ENCODE measurements at regions not wholly inside any gene's neighbourhood (a gene's known extent, or its start where the extent isn't known, plus 50 kb on each side); places are given as distances from the start of the nearest gene placed in this dataset.
"Not testable (repeated sequence)": the region's sequence is repeated elsewhere in the genome, so short reads cannot be mapped to it uniquely, and the experiment has no call there.

DNA sequence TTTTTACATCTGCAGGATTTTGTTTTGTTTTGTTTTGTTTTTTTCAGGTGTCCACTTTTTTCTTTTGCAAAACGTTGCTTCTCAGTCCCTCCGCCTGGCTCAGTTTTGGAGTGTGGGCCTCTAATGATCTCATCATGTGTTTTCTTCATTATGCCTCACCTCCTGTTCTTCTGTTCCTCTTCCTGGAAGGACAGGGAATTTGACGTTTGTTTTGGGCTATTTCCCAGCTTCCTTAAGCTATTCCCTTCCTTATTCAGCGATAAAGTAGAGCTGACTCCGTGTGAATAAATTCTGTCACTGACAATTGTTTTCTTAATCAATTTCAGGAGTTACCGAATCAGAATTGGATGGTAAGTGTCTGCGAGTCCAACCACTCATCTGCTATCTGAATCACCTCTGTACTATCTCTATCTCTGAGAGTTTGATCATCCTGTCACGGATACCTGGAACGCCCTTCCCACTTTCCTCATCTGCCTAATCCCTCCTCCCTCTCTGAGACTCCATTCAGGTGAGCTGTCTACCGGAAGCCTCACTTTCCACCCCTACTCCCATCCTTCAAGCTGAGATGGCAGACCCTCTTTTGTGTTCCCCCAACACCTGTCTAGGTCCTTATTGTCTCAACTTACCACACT, 218.4 kb downstream of the GATA3 start:
- no peaks in the 10 kb centered on the region for H3K4me1 ChIP-seq (ENCODE audit: insufficient read depth, low read length)
- no peaks in the 10 kb centered on the region for H3K9me3 ChIP-seq (ENCODE audit: low read depth, low read length)
- H3K27me3 ChIP-seq (ENCODE audit: insufficient read depth, low read length): no peaks in the 10 kb centered on the region
- no peak overlapping the region for H3K4me3 ChIP-seq (ENCODE audit: low read length)

DNA sequence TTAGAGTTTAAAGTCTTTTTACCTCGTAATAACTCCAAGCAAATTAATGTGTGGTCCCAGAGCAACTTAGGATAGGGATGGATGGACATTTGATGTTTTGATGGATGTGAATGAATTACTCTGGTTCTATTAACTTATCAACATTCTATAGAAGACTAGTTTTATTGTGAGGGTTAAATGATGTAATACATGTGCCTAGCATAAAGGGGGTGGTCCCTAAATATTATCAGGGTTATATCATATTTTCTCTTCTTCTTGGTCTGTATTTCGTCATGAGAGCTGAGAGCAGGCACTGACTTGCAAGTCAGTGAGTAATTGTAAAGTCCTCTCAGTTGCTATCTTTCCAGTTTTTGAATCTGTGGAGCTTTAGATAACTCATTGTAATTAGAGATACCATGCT, 219.3 kb downstream of the GATA3 start:
- Histone ChIP-seq H3K4me3 (ENCODE audit: low read length) (no peak overlapping the region), H3K27me3 (ENCODE audit: insufficient read depth, low read length) (no peaks in the 10 kb centered on the region), H3K4me1 (ENCODE audit: insufficient read depth, low read length) (no peaks in the 10 kb centered on the region), H3K9me3 (ENCODE audit: low read depth, low read length) (no peaks in the 10 kb centered on the region)

DNA sequence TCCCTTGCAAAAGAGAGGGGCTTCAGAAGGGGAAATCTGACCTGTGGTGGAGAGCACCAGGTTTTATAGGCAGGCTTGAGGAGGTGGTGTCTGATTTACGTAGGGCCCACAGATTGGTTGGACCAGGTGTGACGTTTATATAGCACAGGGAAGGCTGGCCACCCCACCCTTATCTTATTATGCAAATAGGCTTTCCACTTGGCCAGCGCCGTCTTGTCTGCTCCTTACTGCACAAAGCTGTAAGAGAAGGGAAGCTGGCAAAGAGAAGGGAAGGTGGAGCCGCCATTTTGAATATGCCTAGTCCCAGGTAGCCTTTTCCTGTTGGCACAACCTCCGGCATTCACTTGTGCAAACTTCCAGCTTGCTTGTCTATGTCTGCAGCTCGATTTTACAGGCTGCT, 221.4 kb downstream of the GATA3 start:
- H3K4me3 ChIP-seq (ENCODE audit: low read length): no peak overlapping the region
- H3K9me3 ChIP-seq (ENCODE audit: low read depth, low read length): no peaks in the 10 kb centered on the region
- H3K4me1 ChIP-seq (ENCODE audit: insufficient read depth, low read length): no peaks in the 10 kb centered on the region
- no peaks in the 10 kb centered on the region for H3K27me3 ChIP-seq (ENCODE audit: insufficient read depth, low read length)

DNA sequence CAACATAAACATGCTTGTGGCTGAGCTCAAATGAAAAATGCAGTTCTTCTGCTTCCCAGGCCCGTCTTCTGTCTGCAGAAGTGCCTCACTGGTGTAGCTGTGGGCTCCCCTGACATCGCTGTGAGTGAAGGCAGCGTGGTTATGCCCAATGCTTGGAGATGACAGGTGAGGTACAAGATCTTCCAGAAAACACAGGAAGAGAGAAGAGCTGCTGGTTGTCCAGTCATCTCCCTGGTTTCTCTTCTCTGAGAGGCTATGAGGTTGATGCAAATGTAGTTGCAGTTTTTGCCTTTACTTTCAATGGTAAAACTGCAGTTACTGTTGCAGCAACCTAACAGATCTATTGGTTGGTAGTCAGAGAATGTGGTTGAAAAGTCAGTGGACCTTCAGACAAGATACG, 223.6 kb downstream of the GATA3 start:
- no peaks in the 10 kb centered on the region for H3K9me3 ChIP-seq (ENCODE audit: low read depth, low read length)
- no peaks in the 10 kb centered on the region for H3K4me1 ChIP-seq (ENCODE audit: insufficient read depth, low read length)
- no peak overlapping the region for H3K4me3 ChIP-seq (ENCODE audit: low read length)
- no peaks in the 10 kb centered on the region for H3K27me3 ChIP-seq (ENCODE audit: insufficient read depth, low read length)

DNA sequence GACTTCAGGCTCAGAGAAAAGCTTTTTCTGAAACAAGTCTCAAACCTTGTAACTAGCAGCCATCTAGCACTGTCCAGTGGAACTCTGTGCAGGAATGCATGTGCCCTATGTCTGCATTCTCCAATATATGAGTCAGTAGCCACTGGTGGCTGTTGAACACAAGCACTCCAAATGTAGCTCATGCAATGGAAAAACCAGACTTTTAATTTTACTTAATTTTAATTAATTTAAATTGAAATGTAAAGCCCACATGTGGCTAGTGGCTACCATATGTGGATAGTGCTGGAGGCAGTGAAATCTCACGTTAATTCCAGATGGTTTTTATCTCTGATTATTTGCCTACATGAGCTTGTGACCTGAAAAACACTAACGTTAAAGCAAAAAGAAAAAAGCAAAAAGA, 225.1 kb downstream of the GATA3 start:
- Histone ChIP-seq H3K4me1 (ENCODE audit: insufficient read depth, low read length) (no peaks in the 10 kb centered on the region), H3K4me3 (ENCODE audit: low read length) (no peak overlapping the region), H3K27me3 (ENCODE audit: insufficient read depth, low read length) (no peaks in the 10 kb centered on the region), H3K9me3 (ENCODE audit: low read depth, low read length) (no peaks in the 10 kb centered on the region)

DNA sequence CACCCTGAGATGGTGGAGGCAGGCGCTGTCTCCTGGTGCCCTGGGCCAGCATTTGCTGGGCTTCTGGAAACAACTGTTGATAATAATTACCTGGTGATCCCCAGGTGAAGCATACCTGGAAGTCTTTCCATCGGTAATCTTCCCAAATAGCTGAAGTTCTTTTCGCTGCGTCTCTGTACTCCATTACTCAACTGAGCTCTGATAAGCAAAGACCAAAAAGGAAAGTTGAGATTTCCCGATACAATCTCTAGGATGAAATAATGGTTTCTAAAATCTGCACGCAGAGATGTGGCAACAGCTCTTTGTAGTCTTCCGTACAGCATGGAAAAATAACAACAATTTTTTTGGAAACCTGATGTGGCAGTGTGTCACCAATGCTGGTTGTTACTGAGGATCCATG, 226.5 kb downstream of the GATA3 start:
- Histone ChIP-seq H3K9me3 (ENCODE audit: low read depth, low read length) (no peaks in the 10 kb centered on the region), H3K4me1 (ENCODE audit: insufficient read depth, low read length) (no peaks in the 10 kb centered on the region), H3K4me3 (ENCODE audit: low read length) (no peak overlapping the region), H3K27me3 (ENCODE audit: insufficient read depth, low read length) (no peaks in the 10 kb centered on the region)

DNA sequence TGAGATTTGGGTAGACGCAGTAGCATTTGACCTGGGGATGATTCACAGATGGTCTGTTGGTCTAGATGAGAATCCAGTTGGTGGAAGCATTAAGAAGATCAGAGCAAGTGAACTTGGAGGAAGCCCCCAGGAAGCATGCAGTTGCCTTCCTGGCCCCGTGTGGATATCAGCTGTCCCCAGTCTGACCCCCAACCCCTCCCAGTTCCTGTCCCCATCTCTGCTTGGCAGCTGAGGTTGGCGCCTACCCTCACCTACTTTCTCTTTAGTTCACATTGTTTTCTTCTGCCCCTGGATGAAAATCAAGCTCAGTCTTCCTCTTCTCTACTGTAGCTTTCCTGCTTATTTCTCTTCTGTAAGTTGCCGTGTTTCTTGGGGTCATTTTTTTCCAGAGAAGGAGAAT, 227.9 kb downstream of the GATA3 start:
- Histone ChIP-seq H3K4me3 (ENCODE audit: low read length) (no peak overlapping the region), H3K27me3 (ENCODE audit: insufficient read depth, low read length) (no peaks in the 10 kb centered on the region), H3K9me3 (ENCODE audit: low read depth, low read length) (no peaks in the 10 kb centered on the region), H3K4me1 (ENCODE audit: insufficient read depth, low read length) (no peaks in the 10 kb centered on the region)

DNA sequence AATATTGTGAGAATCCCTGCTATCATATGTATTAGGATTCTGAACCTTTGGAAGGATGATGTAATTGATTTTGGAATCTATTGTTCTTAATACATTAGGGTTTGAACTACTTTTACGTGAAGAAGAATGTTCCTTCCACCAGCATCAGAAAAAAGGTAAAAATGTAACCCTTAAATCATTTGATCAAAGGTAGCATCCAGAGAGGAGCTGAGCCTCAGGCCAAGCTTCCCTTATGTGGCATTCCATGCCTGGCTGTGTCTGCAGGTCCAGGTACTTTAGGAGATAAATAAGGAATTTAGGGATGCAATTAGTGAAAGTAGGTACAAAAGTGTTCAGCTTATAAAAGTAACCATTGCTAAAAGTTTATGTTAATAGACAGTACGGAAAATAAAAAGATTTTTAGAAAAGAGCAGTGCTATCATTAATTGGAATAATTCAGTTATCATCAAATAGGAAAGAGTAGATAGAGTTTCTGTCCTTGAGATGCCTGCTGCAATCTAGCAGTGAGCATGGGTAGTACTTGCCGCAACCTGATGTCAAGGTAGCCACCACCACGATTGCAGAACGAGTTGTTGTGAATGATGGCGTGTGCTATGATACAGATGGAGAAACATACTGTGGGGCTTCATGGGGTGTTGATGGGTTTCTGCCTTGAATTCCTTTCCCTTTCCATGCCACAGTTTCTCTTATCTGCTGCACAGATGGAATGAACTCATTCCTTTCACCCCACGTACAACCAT, 228.8 kb downstream of the GATA3 start:
- Histone ChIP-seq H3K9me3 (ENCODE audit: low read depth, low read length) (no peaks in the 10 kb centered on the region), H3K27me3 (ENCODE audit: insufficient read depth, low read length) (no peaks in the 10 kb centered on the region), H3K4me3 (ENCODE audit: low read length) (no peak overlapping the region), H3K4me1 (ENCODE audit: insufficient read depth, low read length) (no peaks in the 10 kb centered on the region)

DNA sequence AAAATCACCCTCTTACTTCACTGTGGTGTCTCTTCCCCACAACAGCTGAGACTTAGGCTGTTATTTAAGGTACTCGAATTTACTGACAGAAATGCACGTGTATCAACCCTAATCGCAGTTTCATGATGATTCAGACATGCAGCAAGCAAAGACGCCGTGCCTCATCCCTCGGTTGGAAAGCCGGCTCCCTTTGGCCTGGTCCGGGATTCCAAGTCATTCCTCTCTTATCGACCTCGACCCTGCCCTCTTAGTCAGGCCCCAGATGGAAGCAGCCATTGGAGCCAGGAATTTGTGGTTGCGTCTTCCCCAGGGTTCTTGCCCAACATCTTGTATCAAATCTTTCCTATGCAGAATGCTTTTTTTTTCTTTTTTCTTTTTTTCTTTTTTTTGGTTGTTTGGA, 229.5 kb downstream of the GATA3 start:
- Histone ChIP-seq H3K9me3 (ENCODE audit: low read depth, low read length) (no peaks in the 10 kb centered on the region), H3K4me1 (ENCODE audit: insufficient read depth, low read length) (no peaks in the 10 kb centered on the region), H3K27me3 (ENCODE audit: insufficient read depth, low read length) (no peaks in the 10 kb centered on the region), H3K4me3 (ENCODE audit: low read length) (no peak overlapping the region)

- not testable (repeated sequence) for H3K27me3 ChIP-seq (ENCODE audit: insufficient read depth, low read length); H3K4me1 ChIP-seq (ENCODE audit: insufficient read depth, low read length); H3K9me3 ChIP-seq (ENCODE audit: low read depth, low read length); H3K4me3 ChIP-seq (ENCODE audit: low read length)
These were observed 231.5 kb downstream of the GATA3 start for GRCh38 chr10:8285970-8286369.

GRCh38 chr10:8288600-8288999, 234.1 kb downstream of the GATA3 start:
- Histone ChIP-seq H3K4me3 (ENCODE audit: low read length) (no peak overlapping the region), H3K27me3 (ENCODE audit: insufficient read depth, low read length) (no peaks in the 10 kb centered on the region), H3K4me1 (ENCODE audit: insufficient read depth, low read length) (no peaks in the 10 kb centered on the region), H3K9me3 (ENCODE audit: low read depth, low read length) (no peaks in the 10 kb centered on the region)

DNA sequence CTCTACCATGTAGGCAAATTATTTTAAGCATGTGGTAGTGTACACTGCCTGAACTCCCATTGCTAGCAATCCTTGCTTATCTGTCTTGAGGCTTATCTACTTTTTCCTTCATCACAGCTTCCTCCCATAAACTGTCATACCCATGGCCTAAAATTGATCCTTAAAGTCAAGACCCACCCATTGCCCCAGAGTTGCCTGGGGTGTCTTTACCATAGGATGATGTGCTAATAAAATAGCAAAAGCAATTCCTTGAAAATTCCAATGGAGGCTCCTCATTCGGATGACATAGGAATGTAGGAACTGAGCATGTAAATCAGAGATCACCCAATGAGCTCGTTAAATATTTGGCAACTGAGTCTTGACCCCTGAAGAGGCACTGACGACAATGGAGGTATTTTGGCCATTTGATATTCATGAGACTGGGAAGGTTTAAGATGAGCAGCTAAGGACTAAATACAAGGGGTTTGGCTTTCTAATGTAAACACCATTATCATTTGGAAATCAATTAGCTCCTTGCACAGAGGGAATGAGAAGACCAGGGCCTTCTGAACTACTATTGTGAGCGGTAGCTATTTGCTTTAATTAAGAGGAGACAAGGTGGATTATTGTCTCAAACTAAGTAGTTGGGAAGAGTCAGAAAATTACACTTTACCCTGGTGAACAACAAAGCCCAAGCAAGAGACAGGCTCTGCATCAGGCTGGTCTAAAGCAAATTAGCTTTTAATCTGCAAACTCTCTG, 234.9 kb downstream of the GATA3 start:
- no peak overlapping the region for H3K4me3 ChIP-seq (ENCODE audit: low read length)
- no peaks in the 10 kb centered on the region for H3K27me3 ChIP-seq (ENCODE audit: insufficient read depth, low read length)
- H3K4me1 ChIP-seq (ENCODE audit: insufficient read depth, low read length): no peaks in the 10 kb centered on the region
- no peaks in the 10 kb centered on the region for H3K9me3 ChIP-seq (ENCODE audit: low read depth, low read length)

- Histone ChIP-seq H3K4me1 (ENCODE audit: insufficient read depth, low read length) (no peaks in the 10 kb centered on the region), H3K9me3 (ENCODE audit: low read depth, low read length) (no peaks in the 10 kb centered on the region), H3K27me3 (ENCODE audit: insufficient read depth, low read length) (no peaks in the 10 kb centered on the region), H3K4me3 (ENCODE audit: low read length) (no peak overlapping the region)
These were observed 240.3 kb downstream of the GATA3 start for GRCh38 chr10:8294779-8295178.

DNA sequence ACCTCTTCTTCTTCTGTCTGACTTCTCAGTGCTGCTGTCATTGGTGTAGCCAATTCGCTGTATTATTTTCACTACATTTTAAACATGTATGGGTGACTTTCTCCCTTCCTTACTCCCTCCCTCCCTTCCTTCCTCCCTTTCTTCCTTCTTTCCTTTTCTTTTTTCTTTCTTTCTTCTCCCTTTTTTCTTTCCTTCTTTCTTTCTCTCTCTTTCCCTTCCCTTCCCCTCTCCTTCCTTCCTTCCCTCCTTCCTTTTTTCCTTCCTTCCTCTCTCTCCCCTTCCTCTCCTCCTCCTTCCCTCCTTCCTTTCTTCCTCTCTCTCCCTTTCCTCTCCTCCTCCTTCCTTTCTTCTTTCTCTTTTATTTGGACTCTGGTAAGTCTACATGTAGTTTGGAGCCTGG, 240.8 kb downstream of the GATA3 start:
- Histone ChIP-seq H3K4me3 (ENCODE audit: low read length) (no peak overlapping the region), H3K27me3 (ENCODE audit: insufficient read depth, low read length) (no peaks in the 10 kb centered on the region), H3K9me3 (ENCODE audit: low read depth, low read length) (no peaks in the 10 kb centered on the region), H3K4me1 (ENCODE audit: insufficient read depth, low read length) (no peaks in the 10 kb centered on the region)

DNA sequence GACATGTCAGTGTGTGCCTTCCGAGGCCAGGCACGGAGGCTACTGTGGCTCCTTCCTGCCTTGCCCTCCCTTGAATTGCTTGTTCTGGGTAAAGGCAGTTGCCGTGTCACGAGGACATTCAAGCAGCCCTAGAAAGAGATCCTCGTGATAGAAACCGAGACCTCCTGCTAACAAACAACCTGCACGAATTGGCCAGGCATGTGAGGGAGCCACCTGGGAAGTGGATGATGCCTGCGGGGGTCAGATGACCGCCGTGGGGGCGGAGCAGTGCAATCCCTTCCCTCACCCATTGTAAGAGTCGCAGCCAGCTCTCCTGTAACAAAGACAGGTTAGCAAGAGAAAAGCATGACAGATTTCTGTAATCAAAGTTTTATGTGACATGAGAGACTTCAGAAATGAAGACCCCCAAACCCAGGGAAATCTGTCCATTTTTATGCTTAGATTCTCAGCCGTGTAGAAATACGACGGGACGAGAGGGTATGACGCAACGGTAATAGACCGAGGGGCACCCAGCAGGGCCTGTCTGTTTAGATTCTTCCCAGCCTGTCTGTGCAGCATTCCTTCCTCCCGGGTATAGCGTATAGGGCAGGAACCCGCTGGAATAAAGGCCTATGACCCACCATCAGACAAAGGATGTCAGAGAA, 241.7 kb downstream of the GATA3 start:
- Histone ChIP-seq H3K9me3 (ENCODE audit: low read depth, low read length) (no peaks in the 10 kb centered on the region), H3K4me1 (ENCODE audit: insufficient read depth, low read length) (no peaks in the 10 kb centered on the region), H3K4me3 (ENCODE audit: low read length) (no peak overlapping the region), H3K27me3 (ENCODE audit: insufficient read depth, low read length) (no peaks in the 10 kb centered on the region)

Data from mononuclear cell (primary cell).